ENCODE measurements at regions not wholly inside any gene's neighbourhood (a gene's known extent, or its start where the extent isn't known, plus 50 kb on each side); places are given as distances from the start of the nearest gene placed in this dataset.

DNA sequence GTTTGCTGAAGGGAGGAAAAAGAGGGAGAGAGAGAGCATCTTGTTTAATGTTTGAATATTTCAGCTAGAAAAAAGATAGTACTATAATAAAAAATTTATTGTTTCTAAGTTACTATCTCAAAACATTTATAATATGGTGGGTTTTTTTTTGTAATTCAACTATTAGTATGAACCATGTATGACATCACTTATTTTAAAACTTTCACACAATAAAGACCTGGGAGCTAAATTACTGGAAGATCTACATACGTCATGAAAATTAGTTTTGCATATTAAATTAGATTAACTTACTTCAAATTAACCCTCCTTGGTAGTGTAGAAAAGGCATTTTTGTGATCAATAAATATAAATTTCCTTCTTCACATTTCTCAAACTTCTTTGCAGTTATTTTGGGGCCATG is 432.0 kb upstream of the SLIT2 start:
- TF ChIP-seq, protein P1, sequence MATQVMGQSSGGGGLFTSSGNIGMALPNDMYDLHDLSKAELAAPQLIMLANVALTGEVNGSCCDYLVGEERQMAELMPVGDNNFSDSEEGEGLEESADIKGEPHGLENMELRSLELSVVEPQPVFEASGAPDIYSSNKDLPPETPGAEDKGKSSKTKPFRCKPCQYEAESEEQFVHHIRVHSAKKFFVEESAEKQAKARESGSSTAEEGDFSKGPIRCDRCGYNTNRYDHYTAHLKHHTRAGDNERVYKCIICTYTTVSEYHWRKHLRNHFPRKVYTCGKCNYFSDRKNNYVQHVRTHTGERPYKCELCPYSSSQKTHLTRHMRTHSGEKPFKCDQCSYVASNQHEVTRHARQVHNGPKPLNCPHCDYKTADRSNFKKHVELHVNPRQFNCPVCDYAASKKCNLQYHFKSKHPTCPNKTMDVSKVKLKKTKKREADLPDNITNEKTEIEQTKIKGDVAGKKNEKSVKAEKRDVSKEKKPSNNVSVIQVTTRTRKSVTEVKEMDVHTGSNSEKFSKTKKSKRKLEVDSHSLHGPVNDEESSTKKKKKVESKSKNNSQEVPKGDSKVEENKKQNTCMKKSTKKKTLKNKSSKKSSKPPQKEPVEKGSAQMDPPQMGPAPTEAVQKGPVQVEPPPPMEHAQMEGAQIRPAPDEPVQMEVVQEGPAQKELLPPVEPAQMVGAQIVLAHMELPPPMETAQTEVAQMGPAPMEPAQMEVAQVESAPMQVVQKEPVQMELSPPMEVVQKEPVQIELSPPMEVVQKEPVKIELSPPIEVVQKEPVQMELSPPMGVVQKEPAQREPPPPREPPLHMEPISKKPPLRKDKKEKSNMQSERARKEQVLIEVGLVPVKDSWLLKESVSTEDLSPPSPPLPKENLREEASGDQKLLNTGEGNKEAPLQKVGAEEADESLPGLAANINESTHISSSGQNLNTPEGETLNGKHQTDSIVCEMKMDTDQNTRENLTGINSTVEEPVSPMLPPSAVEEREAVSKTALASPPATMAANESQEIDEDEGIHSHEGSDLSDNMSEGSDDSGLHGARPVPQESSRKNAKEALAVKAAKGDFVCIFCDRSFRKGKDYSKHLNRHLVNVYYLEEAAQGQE (IDR thresholded peaks at IDR 0.05; ENCODE audit: insufficient read depth in 1 of 2, low read depth in 2 of 2, low read length in 2 of 2) = no peak
- TF ChIP-seq POLR2AphosphoS5 (IDR thresholded peaks at IDR 0.05; ENCODE audit: low read depth, low read length) (no peak), TAF1 (IDR thresholded peaks at IDR 0.05; ENCODE audit: borderline replicate concordance, insufficient read depth, low read length) (no peak), FOXP2 (optimal IDR thresholded peaks at IDR 0.05; ENCODE audit: borderline replicate concordance, extremely low read depth, extremely low read length, insufficient read depth) (no peak), SIN3A (IDR thresholded peaks at IDR 0.05; ENCODE audit: borderline replicate concordance, insufficient read depth, low read length) (no peak)

DNA sequence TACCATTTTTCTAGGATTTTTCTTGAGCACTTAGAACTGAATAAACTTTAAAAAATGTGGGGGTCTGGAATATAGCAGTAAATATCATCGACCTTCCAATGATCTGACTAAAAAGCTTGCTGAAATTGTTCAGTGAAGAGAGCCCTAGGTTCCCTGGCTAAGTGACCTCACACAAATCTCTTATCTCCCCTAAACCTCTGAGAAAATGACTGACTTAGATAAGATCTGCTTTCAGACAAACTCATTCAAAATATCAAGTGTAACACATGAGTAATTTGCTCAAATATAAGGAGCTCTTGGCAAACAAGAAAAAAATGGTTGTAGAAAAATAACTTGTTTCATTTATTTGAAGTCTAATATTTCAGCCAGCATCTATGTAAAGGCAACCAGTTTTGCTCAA is 441.7 kb upstream of the SLIT2 start:
- TF ChIP-seq SIN3A (IDR thresholded peaks at IDR 0.05; ENCODE audit: borderline replicate concordance, insufficient read depth, low read length) (no peak), FOXP2 (optimal IDR thresholded peaks at IDR 0.05; ENCODE audit: borderline replicate concordance, extremely low read depth, extremely low read length, insufficient read depth) (no peak), POLR2AphosphoS5 (IDR thresholded peaks at IDR 0.05; ENCODE audit: low read depth, low read length) (no peak), TAF1 (IDR thresholded peaks at IDR 0.05; ENCODE audit: borderline replicate concordance, insufficient read depth, low read length) (no peak)
- TF ChIP-seq, protein P1 (IDR thresholded peaks at IDR 0.05; ENCODE audit: insufficient read depth in 1 of 2, low read depth in 2 of 2, low read length in 2 of 2) = no peak

DNA sequence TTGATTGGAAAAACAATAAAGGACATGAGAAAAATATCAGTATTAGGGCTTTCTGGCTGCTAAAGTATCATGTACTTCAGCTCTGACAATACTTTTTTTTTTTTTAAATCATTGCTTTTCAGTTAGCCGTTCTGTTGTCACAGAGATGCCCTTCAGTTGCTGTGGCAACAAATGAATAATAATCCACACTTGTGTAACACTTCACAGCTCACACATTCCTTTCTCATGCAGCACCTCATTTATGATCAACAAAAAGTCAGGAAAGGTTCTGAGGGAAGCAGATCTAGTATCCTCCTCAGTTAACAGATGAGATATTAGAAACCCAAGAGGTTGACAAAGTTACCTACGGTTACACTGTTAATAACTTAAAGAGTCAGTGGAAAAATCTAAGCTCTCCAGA is 444.2 kb upstream of the SLIT2 start:
- TF ChIP-seq SIN3A (IDR thresholded peaks at IDR 0.05; ENCODE audit: borderline replicate concordance, insufficient read depth, low read length) (no peak), POLR2AphosphoS5 (IDR thresholded peaks at IDR 0.05; ENCODE audit: low read depth, low read length) (no peak), TAF1 (IDR thresholded peaks at IDR 0.05; ENCODE audit: borderline replicate concordance, insufficient read depth, low read length) (no peak), FOXP2 (optimal IDR thresholded peaks at IDR 0.05; ENCODE audit: borderline replicate concordance, extremely low read depth, extremely low read length, insufficient read depth) (no peak)
- TF ChIP-seq, protein P1 (IDR thresholded peaks at IDR 0.05; ENCODE audit: insufficient read depth in 1 of 2, low read depth in 2 of 2, low read length in 2 of 2) = no peak

DNA sequence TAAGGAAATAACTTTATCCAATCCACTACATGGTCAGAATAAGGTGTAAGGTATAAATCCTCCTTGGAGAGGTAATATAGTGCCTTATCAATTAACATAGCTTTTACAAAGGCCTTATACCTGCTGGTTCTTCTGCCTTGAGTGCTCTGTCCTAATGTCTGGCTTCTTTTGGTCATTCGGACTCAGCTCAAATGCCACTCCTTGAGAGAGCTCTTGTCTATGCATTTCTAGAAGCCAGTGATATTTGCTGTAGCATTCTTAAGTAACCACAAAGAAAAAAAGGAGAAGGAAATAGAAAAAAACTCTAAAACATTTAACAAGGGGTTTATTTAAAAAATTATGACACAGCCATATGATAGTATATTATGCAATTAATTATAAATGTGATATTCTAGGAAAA is 444.8 kb upstream of the SLIT2 start:
- TF ChIP-seq, protein P1 (IDR thresholded peaks at IDR 0.05; ENCODE audit: insufficient read depth in 1 of 2, low read depth in 2 of 2, low read length in 2 of 2) = no peak
- TF ChIP-seq FOXP2 (optimal IDR thresholded peaks at IDR 0.05; ENCODE audit: borderline replicate concordance, extremely low read depth, extremely low read length, insufficient read depth) (no peak), POLR2AphosphoS5 (IDR thresholded peaks at IDR 0.05; ENCODE audit: low read depth, low read length) (no peak), TAF1 (IDR thresholded peaks at IDR 0.05; ENCODE audit: borderline replicate concordance, insufficient read depth, low read length) (no peak)

DNA sequence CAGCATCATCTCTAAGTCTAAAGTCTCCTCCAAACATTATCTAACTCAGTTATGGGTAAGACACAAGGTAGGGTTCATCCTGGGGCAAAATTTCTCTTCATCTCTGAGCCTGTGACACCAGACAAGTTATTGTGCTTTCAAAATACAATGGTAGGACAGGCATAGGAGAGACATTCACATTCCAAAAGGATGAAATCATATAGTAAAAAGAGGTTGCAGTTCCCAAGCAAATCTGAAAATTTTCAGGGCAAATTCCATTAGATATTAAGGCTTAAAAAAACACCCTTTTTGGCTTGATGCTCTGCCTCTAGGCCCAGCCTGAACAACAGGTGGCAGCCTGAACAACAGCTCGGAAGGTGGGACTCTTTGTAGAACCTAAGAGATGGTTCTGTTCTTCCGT is 448.3 kb upstream of the SLIT2 start:
- TF ChIP-seq TAF1 (IDR thresholded peaks at IDR 0.05; ENCODE audit: borderline replicate concordance, insufficient read depth, low read length) = no peak
- TF ChIP-seq SIN3A (IDR thresholded peaks at IDR 0.05; ENCODE audit: borderline replicate concordance, insufficient read depth, low read length) = no peak

All from PFSK-1 (cell line).